GM21360 (cell line): ENCODE measurements at regions not wholly inside any gene's neighbourhood (a gene's known extent, or its start where the extent isn't known, plus 50 kb on each side); places are given as distances from the start of the nearest gene placed in this dataset.

Source experiments
- ATAC-seq: cut with Tn5 transposase; IDR thresholded peaks from one replicate; pipeline ENCODE4 v1.9.1; 2021; ENCODE audit warnings: mild to moderate bottlenecking, moderate library complexity; ENCODE audit not compliant: unreplicated experiment

GRCh38 chr5:5063533-5063953, 76.6 kb upstream of the ADAMTS16 start:
- peak; percentile 71 for ATAC-seq

- ATAC-seq: no peak
Measured at GRCh38 chr5:5065472-5065871, 74.7 kb upstream of the ADAMTS16 start.

- ATAC-seq: peak; percentile 40
Measured at GRCh38 chr5:5066276-5067186, 73.6 kb upstream of the ADAMTS16 start.

GRCh38 chr5:5069851-5070250, 70.3 kb upstream of the ADAMTS16 start:
- ATAC-seq: no peak

- ATAC-seq: no peak
Measured at GRCh38 chr5:5071554-5071953, 68.6 kb upstream of the ADAMTS16 start.

GRCh38 chr5:5077236-5077635, 62.9 kb upstream of the ADAMTS16 start:
- no peak for ATAC-seq

- no peak for ATAC-seq
Measured at GRCh38 chr5:5078009-5078897, 61.9 kb upstream of the ADAMTS16 start.

- no peak for ATAC-seq
Measured at GRCh38 chr5:5079876-5080275, 60.3 kb upstream of the ADAMTS16 start.

- no peak for ATAC-seq
Measured at GRCh38 chr5:5080790-5081189, 59.3 kb upstream of the ADAMTS16 start.

- no peak for ATAC-seq
Measured at GRCh38 chr5:5085381-5085780, 54.7 kb upstream of the ADAMTS16 start.

GRCh38 chr5:5089895-5090649, 50.1 kb upstream of the ADAMTS16 start:
- ATAC-seq: no peak
